Endothelial cell of umbilical vein (primary cell): ENCODE measurements at regions not wholly inside any gene's neighbourhood (a gene's known extent, or its start where the extent isn't known, plus 50 kb on each side); places are given as distances from the start of the nearest gene placed in this dataset.

ENCODE experiments used
- CTCF ChIP-seq, 2 donors: IDR thresholded peaks; 1 replicate in 1 of 2; 2 replicates in 1 of 2; pipeline ENCODE4 v1.5.1; 2011; ENCODE audit warnings: low read length in 2 of 2, mild to moderate bottlenecking in 2 of 2, moderate library complexity in 2 of 2, control low read depth in 1 of 2, inconsistent platforms in 1 of 2, low read depth in 1 of 2; ENCODE audit not compliant: insufficient read depth in 1 of 2; ENCODE audit errors: extremely low read depth in 1 of 2
- MAX ChIP-seq: IDR thresholded peaks from 2 replicates; pipeline ENCODE4 v1.6.1; 2011; ENCODE audit not compliant: insufficient read depth, insufficient read length
- MYC ChIP-seq: IDR thresholded peaks from one replicate; pipeline ENCODE4 v1.6.1; 2011; ENCODE audit warnings: mild to moderate bottlenecking, low read depth, low read length
- POLR2AphosphoS5 ChIP-seq: IDR thresholded peaks from 2 replicates; pipeline ENCODE4 v1.6.1; 2012; ENCODE audit warnings: low read depth, mild to moderate bottlenecking, control low read depth, low read length, moderate library complexity; ENCODE audit not compliant: insufficient read depth

GRCh38 chr10:130743751-130744271 lies 567.7 kb downstream of the TCERG1L start:
- no peak for TF ChIP-seq CTCF (IDR thresholded peaks at IDR 0.05; ENCODE audit: extremely low read depth in 1 of 2, insufficient read depth in 1 of 2, low read depth in 1 of 2, low read length in 2 of 2)
- TF ChIP-seq MYC = no peak
- no peak for TF ChIP-seq POLR2AphosphoS5
- no peak for TF ChIP-seq MAX
